ENCODE measurements at regions not wholly inside any gene's neighbourhood (a gene's known extent, or its start where the extent isn't known, plus 50 kb on each side); places are given as distances from the start of the nearest gene placed in this dataset.

- H3K4me2 ChIP-seq = no peak overlapping the region
- H3K36me3 ChIP-seq (ENCODE audit: insufficient read depth) = no peaks in the 10 kb centered on the region
- H3K27me3 ChIP-seq (ENCODE audit: insufficient read depth, low read depth) = peaks cover 20% of the 10 kb centered on the region; the same call in 1 of the 2 replicates
- no peaks in the 10 kb centered on the region for H3K79me2 ChIP-seq (ENCODE audit: insufficient read depth, low read depth)
- H2AFZ ChIP-seq (ENCODE audit: low read depth) = no peak overlapping the region
- peaks cover 20% of the 10 kb centered on the region for H3K4me1 ChIP-seq (ENCODE audit: low read depth, poor library complexity, severe bottlenecking)
- H3K27ac ChIP-seq = no peak overlapping the region
- H3K9ac ChIP-seq = no peak overlapping the region
- no peak for TF ChIP-seq CTCF (conservative IDR thresholded peaks at IDR 0.05; ENCODE audit: low read depth, low read length)
- H3K4me3 ChIP-seq (IDR thresholded peaks at IDR 0.05; ENCODE audit: insufficient read depth, low read depth, low read length) = no peak overlapping the region
- H4K20me1 ChIP-seq (ENCODE audit: insufficient read depth) = no peaks in the 10 kb centered on the region
These were observed 70.8 kb upstream of the KDM7A start for GRCh38 chr7:140247559-140247958.

- Histone ChIP-seq H3K36me3 (ENCODE audit: insufficient read depth) (no peaks in the 10 kb centered on the region), H3K4me1 (ENCODE audit: low read depth, poor library complexity, severe bottlenecking) (peaks cover 18% of the 10 kb centered on the region), H2AFZ (ENCODE audit: low read depth) (no peak overlapping the region)
These were observed 68.9 kb upstream of the KDM7A start for GRCh38 chr7:140245611-140246105.

GRCh38 chr7:140242057-140243031, 65.6 kb upstream of the KDM7A start:
- no peaks in the 10 kb centered on the region for H4K20me1 ChIP-seq (ENCODE audit: insufficient read depth)
- no peaks in the 10 kb centered on the region for H3K79me2 ChIP-seq (ENCODE audit: insufficient read depth, low read depth)
- no peaks in the 10 kb centered on the region for H3K36me3 ChIP-seq (ENCODE audit: insufficient read depth)
- H3K27me3 ChIP-seq (ENCODE audit: insufficient read depth, low read depth) = peaks cover 57% of the 10 kb centered on the region; the same call in 1 of the 2 replicates
- no peak overlapping the region for H3K9ac ChIP-seq
- no peak overlapping the region for H3K27ac ChIP-seq
- peaks cover 18% of the 10 kb centered on the region for H3K4me1 ChIP-seq (ENCODE audit: low read depth, poor library complexity, severe bottlenecking)
- H3K4me2 ChIP-seq = peak overlapping the region; percentile 2; the same call in 1 of the 2 replicates
- no peak overlapping the region for H2AFZ ChIP-seq (ENCODE audit: low read depth)
- H3K4me3 ChIP-seq (IDR thresholded peaks at IDR 0.05; ENCODE audit: insufficient read depth, low read depth, low read length) = no peak overlapping the region
- TF ChIP-seq CTCF (conservative IDR thresholded peaks at IDR 0.05; ENCODE audit: low read depth, low read length) = no peak

More at GRCh38 chr7:140245611-140246105, 68.9 kb upstream of the KDM7A start:
- Histone ChIP-seq H4K20me1 (ENCODE audit: insufficient read depth) (no peaks in the 10 kb centered on the region), H3K4me3 (IDR thresholded peaks at IDR 0.05; ENCODE audit: insufficient read depth, low read depth, low read length) (no peak overlapping the region), H3K4me2 (no peak overlapping the region), H3K9ac (no peak overlapping the region), H3K79me2 (ENCODE audit: insufficient read depth, low read depth) (no peaks in the 10 kb centered on the region), H3K27ac (no peak overlapping the region), H3K27me3 (ENCODE audit: insufficient read depth, low read depth) (peaks cover 34% of the 10 kb centered on the region; the same call in 1 of the 2 replicates)
- TF ChIP-seq CTCF (conservative IDR thresholded peaks at IDR 0.05; ENCODE audit: low read depth, low read length) = no peak

- H3K4me2 ChIP-seq = no peak overlapping the region
- no peak overlapping the region for H3K4me3 ChIP-seq (IDR thresholded peaks at IDR 0.05; ENCODE audit: insufficient read depth, low read depth, low read length)
- H4K20me1 ChIP-seq (ENCODE audit: insufficient read depth) = no peaks in the 10 kb centered on the region
- no peak for TF ChIP-seq CTCF (conservative IDR thresholded peaks at IDR 0.05; ENCODE audit: low read depth, low read length)
- H2AFZ ChIP-seq (ENCODE audit: low read depth) = no peak overlapping the region
- H3K4me1 ChIP-seq (ENCODE audit: low read depth, poor library complexity, severe bottlenecking) = peaks cover 18% of the 10 kb centered on the region
- H3K27ac ChIP-seq = no peak overlapping the region
- no peaks in the 10 kb centered on the region for H3K79me2 ChIP-seq (ENCODE audit: insufficient read depth, low read depth)
- H3K27me3 ChIP-seq (ENCODE audit: insufficient read depth, low read depth) = peaks cover 52% of the 10 kb centered on the region; the same call in 1 of the 2 replicates
- H3K9ac ChIP-seq = no peak overlapping the region
- H3K36me3 ChIP-seq (ENCODE audit: insufficient read depth) = no peaks in the 10 kb centered on the region
These were observed 62.8 kb upstream of the KDM7A start for GRCh38 chr7:140239653-140239935.

Measured in KMS-11 (cell line).